GM19328 (cell line): ENCODE measurements at regions not wholly inside any gene's neighbourhood (a gene's known extent, or its start where the extent isn't known, plus 50 kb on each side); places are given as distances from the start of the nearest gene placed in this dataset.
"Not testable (repeated sequence)": the region's sequence is repeated elsewhere in the genome, so short reads cannot be mapped to it uniquely, and the experiment has no call there.

ENCODE experiments used
- ATAC-seq: cut with Tn5 transposase; IDR thresholded peaks from one replicate; pipeline ENCODE4 v1.9.1; 2021; ENCODE audit warnings: mild to moderate bottlenecking, moderate library complexity; ENCODE audit not compliant: unreplicated experiment

- ATAC-seq, result no peak
Measured at GRCh38 chrX:113389846-113390245, 549.2 kb upstream of the AMOT start.

- no peak for ATAC-seq
Measured at GRCh38 chrX:113384628-113385027, 544.0 kb upstream of the AMOT start.

- ATAC-seq, result not testable (repeated sequence)
Measured at GRCh38 chrX:113373421-113373820, 532.8 kb upstream of the AMOT start.

GRCh38 chrX:113370006-113370405 is 529.4 kb upstream of the AMOT start:
- ATAC-seq, result no peak

- ATAC-seq, result no peak
Measured at GRCh38 chrX:113369056-113369455, 528.4 kb upstream of the AMOT start.

- no peak for ATAC-seq
Measured at GRCh38 chrX:113353134-113353533, 512.5 kb upstream of the AMOT start.

GRCh38 chrX:113330416-113330815 is 489.8 kb upstream of the AMOT start:
- no peak for ATAC-seq

GRCh38 chrX:113315927-113316326 is 475.3 kb upstream of the AMOT start:
- ATAC-seq, result no peak

- no peak for ATAC-seq
Measured at GRCh38 chrX:113305496-113305895, 464.9 kb upstream of the AMOT start.

GRCh38 chrX:113300580-113300979 is 459.9 kb upstream of the AMOT start:
- ATAC-seq, result no peak

GRCh38 chrX:113297437-113297836 is 456.8 kb upstream of the AMOT start:
- ATAC-seq, result no peak

GRCh38 chrX:113289503-113289902 is 448.9 kb upstream of the AMOT start:
- ATAC-seq, result no peak

GRCh38 chrX:113287761-113288160 is 447.1 kb upstream of the AMOT start:
- no peak for ATAC-seq

GRCh38 chrX:113275804-113276203 is 435.2 kb upstream of the AMOT start:
- no peak for ATAC-seq

- ATAC-seq, result no peak
Measured at GRCh38 chrX:113274791-113275190, 434.2 kb upstream of the AMOT start.

GRCh38 chrX:113274345-113274744 is 433.7 kb upstream of the AMOT start:
- ATAC-seq, result no peak

- no peak for ATAC-seq
Measured at GRCh38 chrX:113269203-113269602, 428.6 kb upstream of the AMOT start.

GRCh38 chrX:113260474-113260873 is 419.8 kb upstream of the AMOT start:
- ATAC-seq, result no peak

GRCh38 chrX:113222305-113222704 is 381.7 kb upstream of the AMOT start:
- ATAC-seq, result no peak

GRCh38 chrX:113212052-113212451 is 371.4 kb upstream of the AMOT start:
- no peak for ATAC-seq

GRCh38 chrX:113202601-113203000 is 362.0 kb upstream of the AMOT start:
- ATAC-seq, result no peak

GRCh38 chrX:113195949-113196348 is 355.3 kb upstream of the AMOT start:
- no peak for ATAC-seq

GRCh38 chrX:113192418-113192817 is 351.8 kb upstream of the AMOT start:
- ATAC-seq, result no peak

GRCh38 chrX:113157496-113157895 is 316.9 kb upstream of the AMOT start:
- no peak for ATAC-seq
